Activated B cell treated with CpG ODN at 0.5 μM for 24 hours (primary cell): ENCODE measurements at regions not wholly inside any gene's neighbourhood (a gene's known extent, or its start where the extent isn't known, plus 50 kb on each side); places are given as distances from the start of the nearest gene placed in this dataset.
"Not testable (repeated sequence)": the region's sequence is repeated elsewhere in the genome, so short reads cannot be mapped to it uniquely, and the experiment has no call there.

Experiments
- ATAC-seq: fragments of 200-7000 bp; cut with Tn5 transposase; one replicate; pipeline ENCODE4 v1.10.0; 2021; ENCODE audit warnings: low read depth, mild to moderate bottlenecking, moderate library complexity
- CTCF ChIA-PET: fragments of 350-600 bp; sonication (Branson Sonifier 250); formaldehyde crosslinking; loops from one replicate; lab custom pipeline; 2021; ENCODE audit warnings: antibody characterized with exemption; lab: Charles Lee
- POLR2A ChIA-PET: fragments of 350-600 bp; sonication (Branson Sonifier 250); formaldehyde crosslinking; loops from one replicate; lab custom pipeline; 2021; ENCODE audit warnings: antibody characterized with exemption; lab: Charles Lee
- DNase-seq: peaks from one replicate; pipeline ENCODE4 v3.0.0; 2022
- H3K27ac Mint-ChIP-seq: one replicate; pipeline ENCODE4 v1.8.0; 2020; ENCODE audit warnings: mixed read lengths
- H3K27me3 Mint-ChIP-seq: one replicate; pipeline ENCODE4 v1.8.0; 2021; ENCODE audit warnings: mixed read lengths
- H3K36me3 Mint-ChIP-seq: one replicate; pipeline ENCODE4 v1.8.0; 2021; ENCODE audit warnings: low read depth, mixed read lengths
- H3K4me1 Mint-ChIP-seq: one replicate; pipeline ENCODE4 v1.8.0; 2021; ENCODE audit warnings: mixed read lengths
- H3K4me3 Mint-ChIP-seq: one replicate; pipeline ENCODE4 v1.8.0; 2020; ENCODE audit warnings: mild to moderate bottlenecking, mixed read lengths
- H3K9me3 Mint-ChIP-seq: one replicate; pipeline ENCODE4 v1.8.0; 2020; ENCODE audit warnings: mixed read lengths
- CTCF ChIP-seq: fragments of 200-600 bp; IDR thresholded peaks from one replicate; pipeline ENCODE4 v1.8.0; 2022; ENCODE audit warnings: antibody characterized with exemption, mild to moderate bottlenecking
- intact Hi-C: fragments of 100-400 bp; cut with micrococcal nuclease; formaldehyde crosslinking; loops from one replicate; pipeline ENCODE4 v1.15.1; 2024

GRCh38 chrX:52261125-52261462, 76.4 kb downstream of the MAGED4 start:
- no peak for ATAC-seq
- H3K36me3 Mint-ChIP-seq: no peaks in the 10 kb centered on the region
- DNase-seq: no peak
- ChIA-PET CTCF (interaction anchor here (0.7 to 1.1 kb wide), 2 partner anchors 16 to 773 kb away, joined by 3 read pairs; no protein-coding TSS in a partner anchor), POLR2A (interaction anchor here (1.0 to 1.4 kb wide), 5 partner anchors 368 to 1922 kb away, joined by 3 to 18 read pairs (median 5); partner anchors contain the start of genes FAM120C and MAGED1)
- no peaks in the 10 kb centered on the region for H3K9me3 Mint-ChIP-seq
- TF ChIP-seq CTCF: no peak
- H3K4me1 Mint-ChIP-seq: peaks cover 11% of the 10 kb centered on the region
- no peaks in the 10 kb centered on the region for H3K27me3 Mint-ChIP-seq
- H3K4me3 Mint-ChIP-seq: peak overlapping the region; percentile 92
- peak overlapping the region; percentile 96 for H3K27ac Mint-ChIP-seq
- intact Hi-C loops: loop anchor here (1.0 to 10.0 kb wide), 4 partner anchors 458 to 926 kb away; partner anchors contain the start of gene NUDT10

GRCh38 chrX:52261463-52262194, 76.9 kb downstream of the MAGED4 start:
- Mint-ChIP-seq H3K9me3 (no peaks in the 10 kb centered on the region), H3K27ac (peak overlapping the region; percentile 96), H3K4me1 (peaks cover 11% of the 10 kb centered on the region), H3K36me3 (no peaks in the 10 kb centered on the region), H3K27me3 (no peaks in the 10 kb centered on the region), H3K4me3 (peak overlapping the region; percentile 92)
- POLR2A ChIA-PET: interaction anchor here (0.7 to 1.4 kb wide), 7 partner anchors 368 to 1922 kb away, joined by 3 to 18 read pairs (median 4); partner anchors contain the start of genes FAM120C and MAGED1
- DNase-seq (peak; percentile 73), ATAC-seq (peak; percentile 95)
- intact Hi-C loops: loop anchor here (1.0 to 10.0 kb wide), 4 partner anchors 458 to 927 kb away; partner anchors contain the start of gene NUDT10
- TF ChIP-seq CTCF: no peak
- CTCF ChIA-PET: interaction anchor here (0.6 to 1.1 kb wide), 3 partner anchors 13 to 774 kb away, joined by 3 read pairs; no protein-coding TSS in a partner anchor

- Mint-ChIP-seq H3K9me3 (no peaks in the 10 kb centered on the region), H3K27me3 (no peaks in the 10 kb centered on the region), H3K4me1 (peaks cover 11% of the 10 kb centered on the region), H3K4me3 (peak overlapping the region; percentile 92), H3K36me3 (no peaks in the 10 kb centered on the region), H3K27ac (peak overlapping the region; percentile 96)
- POLR2A ChIA-PET: interaction anchor here (0.7 to 1.4 kb wide), 7 partner anchors 369 to 1921 kb away, joined by 3 to 18 read pairs (median 4); partner anchors contain the start of genes FAM120C and MAGED1
- CTCF ChIA-PET: interaction anchor here (0.6 to 1.1 kb wide), 2 partner anchors 12 to 774 kb away, joined by 3 read pairs; no protein-coding TSS in a partner anchor
- intact Hi-C loops: loop anchor here (5.0 to 10.0 kb wide), 2 partner anchors 775 to 927 kb away; partner anchors contain the start of gene NUDT10
- TF ChIP-seq CTCF: no peak
- DNase-seq: no peak
- no peak for ATAC-seq
Measured at GRCh38 chrX:52262195-52262546, 77.5 kb downstream of the MAGED4 start.

GRCh38 chrX:52263417-52263816, 78.7 kb downstream of the MAGED4 start:
- Mint-ChIP-seq H3K4me1 (peaks cover 11% of the 10 kb centered on the region), H3K27ac (no peak overlapping the region), H3K27me3 (no peaks in the 10 kb centered on the region), H3K9me3 (no peaks in the 10 kb centered on the region), H3K36me3 (no peaks in the 10 kb centered on the region), H3K4me3 (no peak overlapping the region)
- intact Hi-C loops: loop anchor here (5.0 to 10.0 kb wide), 2 partner anchors 776 to 929 kb away; partner anchors contain the start of gene NUDT10
- no peak for TF ChIP-seq CTCF
- DNase-seq: no peak
- ChIA-PET CTCF (no interaction called here), POLR2A (no interaction called here)
- no peak for ATAC-seq

GRCh38 chrX:52265713-52266112, 81.0 kb downstream of the MAGED4 start:
- POLR2A ChIA-PET: no interaction called here
- ATAC-seq: no peak

GRCh38 chrX:52268502-52268901, 83.8 kb downstream of the MAGED4 start:
- H3K9me3 Mint-ChIP-seq, H3K27me3 Mint-ChIP-seq, ATAC-seq, H3K27ac Mint-ChIP-seq, H3K36me3 Mint-ChIP-seq, POLR2A ChIA-PET, H3K4me3 Mint-ChIP-seq, CTCF ChIA-PET, H3K4me1 Mint-ChIP-seq, DNase-seq: not testable (repeated sequence)
- intact Hi-C loops: loop anchor here (10.0 kb wide), 1 partner anchor 934 kb away; the partner anchor contains the start of gene NUDT10

More at GRCh38 chrX:52265713-52266112, 81.0 kb downstream of the MAGED4 start:
- Mint-ChIP-seq H3K27ac (no peak overlapping the region), H3K36me3 (no peaks in the 10 kb centered on the region), H3K4me3 (no peak overlapping the region), H3K27me3 (no peaks in the 10 kb centered on the region), H3K9me3 (no peaks in the 10 kb centered on the region), H3K4me1 (peaks cover 11% of the 10 kb centered on the region)
- CTCF ChIA-PET: no interaction called here
- no peak for TF ChIP-seq CTCF
- intact Hi-C loops: loop anchor here (10.0 kb wide), 1 partner anchor 931 kb away; the partner anchor contains the start of gene NUDT10
- no peak for DNase-seq
